Parathyroid adenoma (tissue), 2 donors: ENCODE measurements at regions not wholly inside any gene's neighbourhood (a gene's known extent, or its start where the extent isn't known, plus 50 kb on each side); places are given as distances from the start of the nearest gene placed in this dataset.

Experiments
- H2AFZ ChIP-seq: fragments of 300-600 bp; sonication (generic); one replicate; pipeline ENCODE4 v1.7.0; 2017; ENCODE audit warnings: antibody characterized with exemption, mild to moderate bottlenecking
- H3K27ac ChIP-seq: fragments of 300-600 bp; sonication (generic); one replicate; pipeline ENCODE4 v1.7.0; 2017
- H3K27me3 ChIP-seq: fragments of 300-600 bp; sonication (generic); one replicate; pipeline ENCODE4 v1.7.0; 2017; ENCODE audit warnings: low read length; ENCODE audit not compliant: control insufficient read depth, insufficient read depth
- H3K36me3 ChIP-seq: fragments of 300-600 bp; sonication (generic); one replicate; pipeline ENCODE4 v1.7.0; 2017; ENCODE audit warnings: low read length; ENCODE audit not compliant: control insufficient read depth, insufficient read depth
- H3K4me1 ChIP-seq: fragments of 300-600 bp; sonication (generic); one replicate; pipeline ENCODE4 v1.7.0; 2017; ENCODE audit warnings: control low read depth
- H3K4me2 ChIP-seq: fragments of 300-600 bp; sonication (generic); one replicate; pipeline ENCODE4 v1.7.0; 2017; ENCODE audit warnings: low read length
- H3K4me3 ChIP-seq: fragments of 300-600 bp; sonication (generic); one replicate; pipeline ENCODE4 v1.7.0; 2017; ENCODE audit warnings: low read depth, low read length
- H3K79me2 ChIP-seq: fragments of 300-600 bp; sonication (generic); one replicate; pipeline ENCODE4 v1.7.0; 2017; ENCODE audit warnings: control low read depth
- H3K9ac ChIP-seq: fragments of 300-600 bp; sonication (generic); one replicate; pipeline ENCODE4 v1.7.0; 2017; ENCODE audit warnings: mild to moderate bottlenecking
- H3K9me3 ChIP-seq: fragments of 300-600 bp; sonication (generic); one replicate; pipeline ENCODE4 v1.7.0; 2017; ENCODE audit warnings: low read length; ENCODE audit not compliant: control insufficient read depth
- TF ChIP-seq, protein P1 (sequence below): fragments of 300-600 bp; sonication (generic); IDR thresholded peaks from one replicate; pipeline ENCODE4 v1.7.0; 2017; ENCODE audit warnings: antibody characterized with exemption, mild to moderate bottlenecking
- donor health status: primary hyperparathyroidism.

GRCh38 chr13:103430368-103430767, 364.2 kb upstream of the SLC10A2 start:
- no peaks in the 10 kb centered on the region for H3K79me2 ChIP-seq
- H3K4me2 ChIP-seq: no peak overlapping the region
- no peak overlapping the region for H2AFZ ChIP-seq
- TF ChIP-seq, protein P1, sequence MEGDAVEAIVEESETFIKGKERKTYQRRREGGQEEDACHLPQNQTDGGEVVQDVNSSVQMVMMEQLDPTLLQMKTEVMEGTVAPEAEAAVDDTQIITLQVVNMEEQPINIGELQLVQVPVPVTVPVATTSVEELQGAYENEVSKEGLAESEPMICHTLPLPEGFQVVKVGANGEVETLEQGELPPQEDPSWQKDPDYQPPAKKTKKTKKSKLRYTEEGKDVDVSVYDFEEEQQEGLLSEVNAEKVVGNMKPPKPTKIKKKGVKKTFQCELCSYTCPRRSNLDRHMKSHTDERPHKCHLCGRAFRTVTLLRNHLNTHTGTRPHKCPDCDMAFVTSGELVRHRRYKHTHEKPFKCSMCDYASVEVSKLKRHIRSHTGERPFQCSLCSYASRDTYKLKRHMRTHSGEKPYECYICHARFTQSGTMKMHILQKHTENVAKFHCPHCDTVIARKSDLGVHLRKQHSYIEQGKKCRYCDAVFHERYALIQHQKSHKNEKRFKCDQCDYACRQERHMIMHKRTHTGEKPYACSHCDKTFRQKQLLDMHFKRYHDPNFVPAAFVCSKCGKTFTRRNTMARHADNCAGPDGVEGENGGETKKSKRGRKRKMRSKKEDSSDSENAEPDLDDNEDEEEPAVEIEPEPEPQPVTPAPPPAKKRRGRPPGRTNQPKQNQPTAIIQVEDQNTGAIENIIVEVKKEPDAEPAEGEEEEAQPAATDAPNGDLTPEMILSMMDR: no peak
- H3K27ac ChIP-seq: no peak overlapping the region
- no peak overlapping the region for H3K9ac ChIP-seq
- no peaks in the 10 kb centered on the region for H3K4me1 ChIP-seq
- H3K9me3 ChIP-seq: no peaks in the 10 kb centered on the region
- no peaks in the 10 kb centered on the region for H3K36me3 ChIP-seq
- H3K4me3 ChIP-seq: no peak overlapping the region
- no peaks in the 10 kb centered on the region for H3K27me3 ChIP-seq

DNA sequence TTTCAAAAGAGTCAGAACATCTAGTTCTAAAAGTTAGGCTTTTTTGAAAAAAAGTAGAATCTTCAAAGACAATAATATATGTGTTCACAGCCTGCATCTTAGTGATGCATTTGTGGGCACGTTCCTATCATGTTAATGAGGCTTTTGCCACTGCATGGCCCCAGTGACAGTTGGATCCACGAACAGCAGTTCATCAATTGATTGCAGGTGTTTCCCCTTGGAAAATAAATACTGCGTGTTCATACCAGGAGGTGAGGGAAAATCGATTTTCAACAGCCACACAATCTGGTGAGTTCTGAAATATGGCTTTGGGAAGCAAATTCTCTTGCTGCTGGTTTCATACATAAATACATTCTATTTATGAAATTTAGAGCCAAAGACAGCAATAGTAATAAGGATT, 343.8 kb upstream of the SLC10A2 start:
- no peaks in the 10 kb centered on the region for H3K9me3 ChIP-seq
- TF ChIP-seq, protein P1: no peak
- H3K4me1 ChIP-seq: no peaks in the 10 kb centered on the region
- no peaks in the 10 kb centered on the region for H3K79me2 ChIP-seq
- H3K9ac ChIP-seq: no peak overlapping the region
- no peak overlapping the region for H3K4me3 ChIP-seq
- no peaks in the 10 kb centered on the region for H3K27me3 ChIP-seq
- H3K36me3 ChIP-seq: no peaks in the 10 kb centered on the region
- no peak overlapping the region for H3K4me2 ChIP-seq
- H2AFZ ChIP-seq: no peak overlapping the region
- no peak overlapping the region for H3K27ac ChIP-seq

DNA sequence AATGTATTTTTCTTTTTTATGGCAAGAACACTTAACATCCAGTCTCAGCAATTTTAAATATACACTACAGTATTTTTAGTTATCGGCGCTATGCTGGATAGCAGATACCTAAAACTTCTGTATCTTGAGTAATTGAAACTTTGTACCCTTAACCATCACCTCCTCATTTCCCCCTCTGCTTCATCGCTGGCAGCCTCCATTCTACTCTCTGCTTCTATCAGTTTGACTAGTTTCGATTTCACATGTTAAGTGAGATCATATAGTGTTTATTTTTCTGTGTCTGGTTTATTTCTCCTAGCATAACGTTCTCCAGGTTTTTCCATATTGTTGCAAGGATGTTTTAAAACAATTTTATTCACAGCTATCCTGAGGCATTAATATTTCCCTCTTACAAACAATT, 340.8 kb upstream of the SLC10A2 start:
- Histone ChIP-seq H3K4me2 (no peak overlapping the region), H3K9ac (no peak overlapping the region), H3K36me3 (no peaks in the 10 kb centered on the region), H3K27ac (no peak overlapping the region), H3K27me3 (no peaks in the 10 kb centered on the region), H2AFZ (no peak overlapping the region), H3K9me3 (no peaks in the 10 kb centered on the region), H3K79me2 (no peaks in the 10 kb centered on the region), H3K4me1 (no peaks in the 10 kb centered on the region), H3K4me3 (no peak overlapping the region)
- TF ChIP-seq, protein P1: no peak

DNA sequence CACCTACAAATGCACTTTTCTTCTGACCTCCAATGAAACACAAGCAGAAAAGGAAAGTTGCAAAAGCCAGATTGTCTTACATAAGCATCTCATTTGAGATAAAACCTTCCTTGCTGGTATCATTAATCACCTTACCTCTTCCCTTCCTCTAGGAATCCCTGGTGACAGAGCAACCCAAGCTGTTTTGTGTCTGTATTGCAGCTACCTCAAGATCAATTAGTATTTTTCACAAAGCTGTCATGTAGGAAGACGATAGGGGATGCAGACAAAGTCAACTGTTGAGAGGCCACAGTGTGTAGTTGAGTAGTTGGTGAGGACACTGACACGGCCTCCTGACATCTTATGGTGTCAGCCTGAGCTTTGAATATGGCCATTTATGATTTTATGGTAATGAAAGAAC, 339.1 kb upstream of the SLC10A2 start:
- H3K36me3 ChIP-seq: no peaks in the 10 kb centered on the region
- no peak overlapping the region for H3K27ac ChIP-seq
- H3K4me2 ChIP-seq: no peak overlapping the region
- H3K27me3 ChIP-seq: no peaks in the 10 kb centered on the region
- TF ChIP-seq, protein P1: no peak
- no peak overlapping the region for H2AFZ ChIP-seq
- no peak overlapping the region for H3K9ac ChIP-seq
- no peaks in the 10 kb centered on the region for H3K79me2 ChIP-seq
- H3K4me1 ChIP-seq: no peaks in the 10 kb centered on the region
- H3K9me3 ChIP-seq: no peaks in the 10 kb centered on the region
- no peak overlapping the region for H3K4me3 ChIP-seq

DNA sequence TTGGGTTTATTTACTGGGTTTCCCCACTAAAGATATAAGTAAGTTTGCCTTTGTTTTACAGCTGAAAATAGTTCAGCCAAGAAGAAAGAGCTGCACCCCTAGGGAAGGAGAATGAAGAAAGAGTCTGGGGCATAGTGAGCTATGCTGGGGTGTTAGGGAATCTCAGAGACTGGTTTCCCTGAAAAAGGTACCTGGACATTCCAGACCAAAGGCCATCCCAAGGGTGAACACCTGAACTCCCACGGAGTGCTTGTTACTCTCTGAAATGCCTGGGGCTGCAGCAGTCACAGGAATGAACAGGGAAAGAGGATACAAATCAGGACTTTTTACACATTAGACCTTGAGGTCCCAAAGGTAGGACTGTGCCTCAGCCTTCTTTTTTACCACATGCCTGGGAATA, 337.6 kb upstream of the SLC10A2 start:
- no peaks in the 10 kb centered on the region for H3K79me2 ChIP-seq
- H3K9ac ChIP-seq: no peak overlapping the region
- H3K9me3 ChIP-seq: no peaks in the 10 kb centered on the region
- no peak overlapping the region for H2AFZ ChIP-seq
- H3K4me1 ChIP-seq: no peaks in the 10 kb centered on the region
- no peaks in the 10 kb centered on the region for H3K36me3 ChIP-seq
- H3K4me2 ChIP-seq: no peak overlapping the region
- no peak overlapping the region for H3K27ac ChIP-seq
- no peak overlapping the region for H3K4me3 ChIP-seq
- TF ChIP-seq, protein P1: no peak
- no peaks in the 10 kb centered on the region for H3K27me3 ChIP-seq
